ENCODE measurements at regions not wholly inside any gene's neighbourhood (a gene's known extent, or its start where the extent isn't known, plus 50 kb on each side); places are given as distances from the start of the nearest gene placed in this dataset.
"Not testable (repeated sequence)": the region's sequence is repeated elsewhere in the genome, so short reads cannot be mapped to it uniquely, and the experiment has no call there.

GRCh38 chr7:150069555-150070313, 196.0 kb downstream of the ATP6V0E2 start:
- H3K9me2 ChIP-seq (ENCODE audit: insufficient read depth); H3K36me3 ChIP-seq (ENCODE audit: low read depth); H3K4me3 ChIP-seq; H3K27me3 ChIP-seq (ENCODE audit: insufficient read depth, low read depth); DNase-seq; BruUV-seq (replicated peaks); intact Hi-C loops (cut with micrococcal nuclease; ENCODE audit: unreplicated experiment); H3F3A ChIP-seq (ENCODE audit: insufficient read depth, low read depth); H3K4me2 ChIP-seq; H3K4me1 ChIP-seq (replicated peaks; ENCODE audit: insufficient read depth); H4K20me1 ChIP-seq (ENCODE audit: insufficient read depth); CTCF ChIA-PET; H3K9me3 ChIP-seq (ENCODE audit: insufficient read depth, low read depth); H3K27ac ChIP-seq; POLR2A ChIA-PET (ENCODE audit: unreplicated experiment); H2AFZ ChIP-seq; H3K79me2 ChIP-seq (ENCODE audit: low read depth): not testable (repeated sequence)

GRCh38 chr7:150077543-150077942, 203.8 kb downstream of the ATP6V0E2 start:
- H3F3A ChIP-seq (ENCODE audit: insufficient read depth, low read depth); CTCF ChIA-PET; H3K79me2 ChIP-seq (ENCODE audit: low read depth); H3K27ac ChIP-seq; H3K4me2 ChIP-seq; BruUV-seq (replicated peaks); H2AFZ ChIP-seq; H4K20me1 ChIP-seq (ENCODE audit: insufficient read depth); POLR2A ChIA-PET (ENCODE audit: unreplicated experiment); H3K27me3 ChIP-seq (ENCODE audit: insufficient read depth, low read depth); intact Hi-C loops (cut with micrococcal nuclease; ENCODE audit: unreplicated experiment); H3K9me2 ChIP-seq (ENCODE audit: insufficient read depth); DNase-seq; H3K36me3 ChIP-seq (ENCODE audit: low read depth); H3K4me1 ChIP-seq (replicated peaks; ENCODE audit: insufficient read depth); H3K4me3 ChIP-seq; H3K9me3 ChIP-seq (ENCODE audit: insufficient read depth, low read depth): not testable (repeated sequence)

- H3K36me3 ChIP-seq (ENCODE audit: low read depth); intact Hi-C loops (cut with micrococcal nuclease; ENCODE audit: unreplicated experiment); H3K27ac ChIP-seq; H3K4me3 ChIP-seq; H3K27me3 ChIP-seq (ENCODE audit: insufficient read depth, low read depth); H3K79me2 ChIP-seq (ENCODE audit: low read depth); DNase-seq; H2AFZ ChIP-seq; BruUV-seq (replicated peaks); H3K4me1 ChIP-seq (replicated peaks; ENCODE audit: insufficient read depth); H3K4me2 ChIP-seq; H3F3A ChIP-seq (ENCODE audit: insufficient read depth, low read depth); CTCF ChIA-PET; POLR2A ChIA-PET (ENCODE audit: unreplicated experiment); H4K20me1 ChIP-seq (ENCODE audit: insufficient read depth); H3K9me2 ChIP-seq (ENCODE audit: insufficient read depth); H3K9me3 ChIP-seq (ENCODE audit: insufficient read depth, low read depth): not testable (repeated sequence)
These were observed 208.1 kb downstream of the ATP6V0E2 start for GRCh38 chr7:150081865-150082264.

GRCh38 chr7:150084724-150085123, 211.0 kb downstream of the ATP6V0E2 start:
- BruUV-seq (replicated peaks); CTCF ChIA-PET; POLR2A ChIA-PET (ENCODE audit: unreplicated experiment): not testable (repeated sequence)

GRCh38 chr7:150087478-150087877, 213.7 kb downstream of the ATP6V0E2 start:
- intact Hi-C loops (cut with micrococcal nuclease; ENCODE audit: unreplicated experiment); H2AFZ ChIP-seq; H3K9me3 ChIP-seq (ENCODE audit: insufficient read depth, low read depth); DNase-seq; H3K9me2 ChIP-seq (ENCODE audit: insufficient read depth); CTCF ChIA-PET; H3F3A ChIP-seq (ENCODE audit: insufficient read depth, low read depth); BruUV-seq (replicated peaks); H3K27me3 ChIP-seq (ENCODE audit: insufficient read depth, low read depth); POLR2A ChIA-PET (ENCODE audit: unreplicated experiment); H3K27ac ChIP-seq; H3K4me3 ChIP-seq; H3K79me2 ChIP-seq (ENCODE audit: low read depth); H3K36me3 ChIP-seq (ENCODE audit: low read depth); H3K4me2 ChIP-seq; H4K20me1 ChIP-seq (ENCODE audit: insufficient read depth); H3K4me1 ChIP-seq (replicated peaks; ENCODE audit: insufficient read depth): not testable (repeated sequence)

More at GRCh38 chr7:150084724-150085123, 211.0 kb downstream of the ATP6V0E2 start:
- H3F3A ChIP-seq (ENCODE audit: insufficient read depth, low read depth); DNase-seq; H3K9me3 ChIP-seq (ENCODE audit: insufficient read depth, low read depth); H3K4me2 ChIP-seq; H4K20me1 ChIP-seq (ENCODE audit: insufficient read depth); H2AFZ ChIP-seq; H3K9me2 ChIP-seq (ENCODE audit: insufficient read depth); H3K36me3 ChIP-seq (ENCODE audit: low read depth); H3K4me1 ChIP-seq (replicated peaks; ENCODE audit: insufficient read depth); H3K4me3 ChIP-seq; H3K79me2 ChIP-seq (ENCODE audit: low read depth); H3K27me3 ChIP-seq (ENCODE audit: insufficient read depth, low read depth); intact Hi-C loops (cut with micrococcal nuclease; ENCODE audit: unreplicated experiment); H3K27ac ChIP-seq: not testable (repeated sequence)

GRCh38 chr7:150089139-150089538, 215.4 kb downstream of the ATP6V0E2 start:
- H3K27me3 ChIP-seq (ENCODE audit: insufficient read depth, low read depth); H3K9me2 ChIP-seq (ENCODE audit: insufficient read depth); H3K79me2 ChIP-seq (ENCODE audit: low read depth); H3K4me1 ChIP-seq (replicated peaks; ENCODE audit: insufficient read depth); H2AFZ ChIP-seq; H3K9me3 ChIP-seq (ENCODE audit: insufficient read depth, low read depth); H4K20me1 ChIP-seq (ENCODE audit: insufficient read depth); H3K4me2 ChIP-seq; H3K36me3 ChIP-seq (ENCODE audit: low read depth); BruUV-seq (replicated peaks); H3K4me3 ChIP-seq; intact Hi-C loops (cut with micrococcal nuclease; ENCODE audit: unreplicated experiment); H3F3A ChIP-seq (ENCODE audit: insufficient read depth, low read depth); POLR2A ChIA-PET (ENCODE audit: unreplicated experiment); H3K27ac ChIP-seq; DNase-seq; CTCF ChIA-PET: not testable (repeated sequence)

- H3K9me2 ChIP-seq (ENCODE audit: insufficient read depth); H2AFZ ChIP-seq; H3K4me1 ChIP-seq (replicated peaks; ENCODE audit: insufficient read depth); H3K79me2 ChIP-seq (ENCODE audit: low read depth); H3K4me2 ChIP-seq; intact Hi-C loops (cut with micrococcal nuclease; ENCODE audit: unreplicated experiment); DNase-seq; POLR2A ChIA-PET (ENCODE audit: unreplicated experiment); H3K4me3 ChIP-seq; H3K9me3 ChIP-seq (ENCODE audit: insufficient read depth, low read depth); CTCF ChIA-PET; BruUV-seq (replicated peaks); H4K20me1 ChIP-seq (ENCODE audit: insufficient read depth); H3K27ac ChIP-seq; H3F3A ChIP-seq (ENCODE audit: insufficient read depth, low read depth); H3K36me3 ChIP-seq (ENCODE audit: low read depth); H3K27me3 ChIP-seq (ENCODE audit: insufficient read depth, low read depth): not testable (repeated sequence)
These were observed 217.0 kb downstream of the ATP6V0E2 start for GRCh38 chr7:150090776-150091175.
